ENCODE measurements at regions not wholly inside any gene's neighbourhood (a gene's known extent, or its start where the extent isn't known, plus 50 kb on each side); places are given as distances from the start of the nearest gene placed in this dataset.
A peak's percentile ranks its signal among the peaks of the same experiment; 100 is the strongest.

DNA sequence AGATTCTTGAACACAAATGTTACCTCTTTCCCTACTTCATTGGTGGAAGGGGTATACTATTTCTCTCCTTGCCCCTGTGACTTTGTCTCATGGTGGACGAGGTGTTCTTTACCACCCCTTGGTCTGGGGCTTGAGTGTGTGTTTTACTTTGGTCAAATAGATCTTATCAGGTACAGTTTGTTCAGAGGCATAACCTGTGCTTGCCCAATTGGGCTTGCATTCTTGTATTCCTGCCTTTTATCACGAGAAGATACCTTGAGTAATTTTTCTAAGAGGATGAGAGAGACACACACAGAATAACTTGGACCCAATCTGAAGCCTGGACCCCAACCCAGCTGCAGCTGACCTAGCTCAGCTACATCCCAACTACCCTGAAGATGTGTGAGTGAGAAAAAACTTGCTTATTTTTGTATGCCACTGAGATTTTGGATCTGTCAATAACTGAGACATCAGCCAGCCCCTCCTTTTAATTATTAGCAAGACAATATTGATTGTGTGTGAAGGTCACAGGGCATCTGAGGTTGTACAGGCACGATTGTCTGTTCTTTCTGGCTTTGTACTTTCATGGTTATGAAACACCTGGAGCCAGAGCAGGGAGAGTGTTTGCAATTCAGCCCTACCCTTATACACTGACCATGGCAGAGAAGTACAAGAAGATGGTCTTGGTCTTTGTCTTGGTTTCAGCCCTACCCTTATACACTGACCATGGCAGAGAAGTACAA lies 204.7 kb upstream of the SLC35B3 start:
- no peak overlapping the region for H3K4me3 ChIP-seq (ENCODE audit: control insufficient read depth, low read depth, low read length)
- no peak for DNase-seq (ENCODE audit: low read depth)
- TF ChIP-seq, protein P1, sequence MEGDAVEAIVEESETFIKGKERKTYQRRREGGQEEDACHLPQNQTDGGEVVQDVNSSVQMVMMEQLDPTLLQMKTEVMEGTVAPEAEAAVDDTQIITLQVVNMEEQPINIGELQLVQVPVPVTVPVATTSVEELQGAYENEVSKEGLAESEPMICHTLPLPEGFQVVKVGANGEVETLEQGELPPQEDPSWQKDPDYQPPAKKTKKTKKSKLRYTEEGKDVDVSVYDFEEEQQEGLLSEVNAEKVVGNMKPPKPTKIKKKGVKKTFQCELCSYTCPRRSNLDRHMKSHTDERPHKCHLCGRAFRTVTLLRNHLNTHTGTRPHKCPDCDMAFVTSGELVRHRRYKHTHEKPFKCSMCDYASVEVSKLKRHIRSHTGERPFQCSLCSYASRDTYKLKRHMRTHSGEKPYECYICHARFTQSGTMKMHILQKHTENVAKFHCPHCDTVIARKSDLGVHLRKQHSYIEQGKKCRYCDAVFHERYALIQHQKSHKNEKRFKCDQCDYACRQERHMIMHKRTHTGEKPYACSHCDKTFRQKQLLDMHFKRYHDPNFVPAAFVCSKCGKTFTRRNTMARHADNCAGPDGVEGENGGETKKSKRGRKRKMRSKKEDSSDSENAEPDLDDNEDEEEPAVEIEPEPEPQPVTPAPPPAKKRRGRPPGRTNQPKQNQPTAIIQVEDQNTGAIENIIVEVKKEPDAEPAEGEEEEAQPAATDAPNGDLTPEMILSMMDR (conservative IDR thresholded peaks at IDR 0.05; ENCODE audit: control insufficient read depth, insufficient read depth, low read depth, low read length): no peak

- no peak overlapping the region for H3K4me3 ChIP-seq (ENCODE audit: control insufficient read depth, low read depth, low read length)
- DNase-seq (ENCODE audit: low read depth): no peak
- TF ChIP-seq, protein P1 (conservative IDR thresholded peaks at IDR 0.05; ENCODE audit: control insufficient read depth, insufficient read depth, low read depth, low read length): no peak
Observed at GRCh38 chr6:8637896-8638597, 202.7 kb upstream of the SLC35B3 start.

- H3K4me3 ChIP-seq (ENCODE audit: control insufficient read depth, low read depth, low read length): no peak overlapping the region
- TF ChIP-seq, protein P1 (conservative IDR thresholded peaks at IDR 0.05; ENCODE audit: control insufficient read depth, insufficient read depth, low read depth, low read length): no peak
- no peak for DNase-seq (ENCODE audit: low read depth)
Observed at GRCh38 chr6:8633762-8634161, 198.4 kb upstream of the SLC35B3 start.

GRCh38 chr6:8628736-8629135 lies 193.4 kb upstream of the SLC35B3 start:
- no peak overlapping the region for H3K4me3 ChIP-seq (ENCODE audit: control insufficient read depth, low read depth, low read length)
- TF ChIP-seq, protein P1 (conservative IDR thresholded peaks at IDR 0.05; ENCODE audit: control insufficient read depth, insufficient read depth, low read depth, low read length): no peak
- DNase-seq (ENCODE audit: low read depth): no peak

GRCh38 chr6:8628063-8628462 lies 192.7 kb upstream of the SLC35B3 start:
- TF ChIP-seq, protein P1 (conservative IDR thresholded peaks at IDR 0.05; ENCODE audit: control insufficient read depth, insufficient read depth, low read depth, low read length): no peak
- H3K4me3 ChIP-seq (ENCODE audit: control insufficient read depth, low read depth, low read length): no peak overlapping the region
- peak; percentile 1 for DNase-seq (ENCODE audit: low read depth)

- DNase-seq (ENCODE audit: low read depth): peak; percentile 42
- TF ChIP-seq, protein P1 (conservative IDR thresholded peaks at IDR 0.05; ENCODE audit: control insufficient read depth, insufficient read depth, low read depth, low read length): no peak
- H3K4me3 ChIP-seq (ENCODE audit: control insufficient read depth, low read depth, low read length): no peak overlapping the region
Observed at GRCh38 chr6:8627085-8627861, 191.9 kb upstream of the SLC35B3 start.
